Keratinocyte (primary cell): ENCODE measurements at regions not wholly inside any gene's neighbourhood (a gene's known extent, or its start where the extent isn't known, plus 50 kb on each side); places are given as distances from the start of the nearest gene placed in this dataset.

Experiments
- EZH2 ChIP-seq: IDR thresholded peaks from one replicate; pipeline ENCODE4 v1.6.1; 2012; ENCODE audit warnings: inconsistent platforms, mild to moderate bottlenecking, low read length, moderate library complexity
- TF ChIP-seq, protein P1 (sequence below), 3 experiments: IDR thresholded peaks in 1 of 3; conservative IDR thresholded peaks in 1 of 3; optimal IDR thresholded peaks in 1 of 3; 2 replicates in 2 of 3; 3 replicates in 1 of 3; pipeline versions ENCODE3 to v1.5.1; 2011; ENCODE audit warnings: low read length in 3 of 3, mild to moderate bottlenecking in 3 of 3, moderate library complexity in 2 of 3, control low read depth in 1 of 3, inconsistent platforms in 1 of 3; ENCODE audit not compliant: insufficient read depth in 2 of 3; ENCODE audit errors: extremely low read depth in 1 of 3

DNA sequence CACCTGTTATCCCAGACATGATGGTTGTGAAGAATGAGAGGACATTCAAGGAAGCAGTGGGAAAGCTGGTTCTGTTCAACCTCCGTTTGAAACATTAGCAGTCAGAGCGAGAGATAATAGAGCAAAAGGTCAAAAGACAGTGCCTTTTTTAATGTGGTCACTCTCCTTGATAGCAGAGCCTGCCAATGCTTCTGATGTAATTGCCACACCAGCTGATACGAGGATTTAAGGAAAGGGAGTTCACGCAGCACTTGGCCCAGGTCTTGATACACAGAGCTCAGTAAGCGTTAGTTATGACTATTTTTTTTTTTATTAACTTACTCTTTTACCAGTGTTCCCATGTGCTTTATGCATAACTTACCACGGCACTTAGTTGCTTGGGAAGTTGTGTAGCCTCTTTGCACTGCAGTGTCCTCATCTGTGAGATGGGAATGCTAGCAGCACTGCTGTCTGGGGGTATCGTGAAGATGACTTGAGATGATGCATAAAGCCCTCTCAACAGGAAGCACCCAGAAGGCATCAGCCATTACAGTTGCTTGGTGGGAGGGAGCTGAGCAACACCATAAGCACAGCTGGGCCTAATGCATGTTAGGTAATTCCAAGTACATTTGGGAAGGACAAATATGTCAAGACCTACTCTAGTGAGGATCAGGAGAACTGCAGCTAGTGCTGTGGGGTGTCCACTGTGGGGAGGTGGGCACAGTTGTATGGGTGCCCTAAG lies 123.3 kb upstream of the RASGRP1 start:
- TF ChIP-seq, protein P1, sequence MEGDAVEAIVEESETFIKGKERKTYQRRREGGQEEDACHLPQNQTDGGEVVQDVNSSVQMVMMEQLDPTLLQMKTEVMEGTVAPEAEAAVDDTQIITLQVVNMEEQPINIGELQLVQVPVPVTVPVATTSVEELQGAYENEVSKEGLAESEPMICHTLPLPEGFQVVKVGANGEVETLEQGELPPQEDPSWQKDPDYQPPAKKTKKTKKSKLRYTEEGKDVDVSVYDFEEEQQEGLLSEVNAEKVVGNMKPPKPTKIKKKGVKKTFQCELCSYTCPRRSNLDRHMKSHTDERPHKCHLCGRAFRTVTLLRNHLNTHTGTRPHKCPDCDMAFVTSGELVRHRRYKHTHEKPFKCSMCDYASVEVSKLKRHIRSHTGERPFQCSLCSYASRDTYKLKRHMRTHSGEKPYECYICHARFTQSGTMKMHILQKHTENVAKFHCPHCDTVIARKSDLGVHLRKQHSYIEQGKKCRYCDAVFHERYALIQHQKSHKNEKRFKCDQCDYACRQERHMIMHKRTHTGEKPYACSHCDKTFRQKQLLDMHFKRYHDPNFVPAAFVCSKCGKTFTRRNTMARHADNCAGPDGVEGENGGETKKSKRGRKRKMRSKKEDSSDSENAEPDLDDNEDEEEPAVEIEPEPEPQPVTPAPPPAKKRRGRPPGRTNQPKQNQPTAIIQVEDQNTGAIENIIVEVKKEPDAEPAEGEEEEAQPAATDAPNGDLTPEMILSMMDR (optimal IDR thresholded peaks at IDR 0.05 in 1 of 3, IDR thresholded peaks at IDR 0.05 in 1 of 3, conservative IDR thresholded peaks at IDR 0.05 in 1 of 3; ENCODE audit: extremely low read depth in 1 of 3, insufficient read depth in 2 of 3, low read length in 3 of 3), result no peak
- no peak for TF ChIP-seq EZH2
